HEK293T (cell line): ENCODE measurements at regions not wholly inside any gene's neighbourhood (a gene's known extent, or its start where the extent isn't known, plus 50 kb on each side); places are given as distances from the start of the nearest gene placed in this dataset.

Experiments
- BHLHE40 ChIP-seq: fragments of 450-650 bp; IDR thresholded peaks from 2 replicates; pipeline ENCODE4 v1.6.1; 2016; ENCODE audit warnings: mild to moderate bottlenecking, moderate library complexity, borderline replicate concordance
- CTBP1 ChIP-seq: fragments of 450-650 bp; IDR thresholded peaks from 2 replicates; pipeline ENCODE4 v1.6.1; 2016; ENCODE audit warnings: borderline replicate concordance
- ELF4 ChIP-seq: fragments of 450-650 bp; IDR thresholded peaks from 2 replicates; pipeline ENCODE4 v1.6.1; 2017; ENCODE audit warnings: antibody characterized with exemption
- FOXA1 ChIP-seq: fragments of 450-650 bp; IDR thresholded peaks from 2 replicates; pipeline ENCODE4 v1.6.1; 2016; ENCODE audit warnings: mild to moderate bottlenecking
- FOXK2 ChIP-seq: fragments of 450-650 bp; IDR thresholded peaks from 2 replicates; pipeline ENCODE4 v1.6.1; 2016; ENCODE audit warnings: mild to moderate bottlenecking
- FOXM1 ChIP-seq: fragments of 450-650 bp; IDR thresholded peaks from 2 replicates; pipeline ENCODE4 v1.6.1; 2017; ENCODE audit warnings: mild to moderate bottlenecking, borderline replicate concordance
- HDGF ChIP-seq: fragments of 450-650 bp; IDR thresholded peaks from 2 replicates; pipeline ENCODE4 v1.6.1; 2017; ENCODE audit warnings: antibody characterized with exemption, borderline replicate concordance
- LEF1 ChIP-seq: fragments of 450-650 bp; IDR thresholded peaks from 2 replicates; pipeline ENCODE4 v1.6.1; 2017; ENCODE audit warnings: mild to moderate bottlenecking, borderline replicate concordance
- NFRKB ChIP-seq: fragments of 450-650 bp; IDR thresholded peaks from 2 replicates; pipeline ENCODE4 v1.6.1; 2016; ENCODE audit warnings: mild to moderate bottlenecking, moderate library complexity
- SP1 ChIP-seq: fragments of 450-650 bp; IDR thresholded peaks from 2 replicates; pipeline ENCODE4 v1.6.1; 2017
- SUZ12 ChIP-seq: fragments of 450-650 bp; IDR thresholded peaks from 2 replicates; pipeline ENCODE4 v1.6.1; 2016; ENCODE audit warnings: mild to moderate bottlenecking
- TARDBP ChIP-seq: fragments of 450-650 bp; IDR thresholded peaks from 2 replicates; pipeline ENCODE4 v1.6.1; 2016
- ZNF384 ChIP-seq: fragments of 450-650 bp; IDR thresholded peaks from 2 replicates; pipeline ENCODE4 v1.6.1; 2016

DNA sequence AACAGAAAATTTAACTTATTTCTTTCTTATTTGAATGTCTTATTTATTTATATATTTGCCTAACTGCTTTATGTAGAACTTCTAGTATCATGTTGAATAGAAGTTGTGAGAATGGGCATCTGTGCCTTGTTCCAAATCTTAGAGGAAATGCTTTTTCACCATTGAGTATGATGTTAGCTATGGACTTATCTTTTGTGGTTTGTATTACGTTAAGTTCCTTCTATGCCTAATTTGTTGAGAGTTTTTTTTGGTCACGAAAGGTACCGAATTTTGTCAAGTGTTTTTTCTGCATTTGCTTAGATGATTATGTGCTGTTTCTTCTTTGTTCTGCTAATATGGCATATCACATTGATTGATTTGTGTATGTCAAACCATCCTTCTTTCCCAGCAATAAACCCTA lies 161.0 kb upstream of the TRIM24 start:
- no peak for TF ChIP-seq CTBP1
- TF ChIP-seq HDGF, result no peak
- TF ChIP-seq NFRKB, result no peak
- TF ChIP-seq ZNF384, result no peak
- TF ChIP-seq SP1, result no peak
- TF ChIP-seq LEF1, result no peak
- no peak for TF ChIP-seq TARDBP
- no peak for TF ChIP-seq BHLHE40
- no peak for TF ChIP-seq SUZ12
- no peak for TF ChIP-seq ELF4
- no peak for TF ChIP-seq FOXA1
- TF ChIP-seq FOXM1, result no peak
- TF ChIP-seq FOXK2, result no peak
